AG10803 (cell line): ENCODE measurements at regions not wholly inside any gene's neighbourhood (a gene's known extent, or its start where the extent isn't known, plus 50 kb on each side); places are given as distances from the start of the nearest gene placed in this dataset.

Experiments used
- DNase-seq: peaks from one replicate; pipeline ENCODE4 v3.0.0; 2010; ENCODE audit warnings: low read depth
- H3K4me3 ChIP-seq: 2 replicates; pipeline ENCODE4 v1.5.1; 2011; ENCODE audit warnings: mild to moderate bottlenecking, low read length, control low read depth
- CTCF ChIP-seq: conservative IDR thresholded peaks from 2 replicates; pipeline ENCODE4 v1.5.1; 2011; ENCODE audit warnings: mild to moderate bottlenecking, low read length, control low read depth, inconsistent platforms

- DNase-seq = peak; percentile 48
- peak; percentile 63 for TF ChIP-seq CTCF
- no peak overlapping the region for H3K4me3 ChIP-seq
Measured at GRCh38 chr2:14831458-14831857, 198.9 kb downstream of the LRATD1 start.

- no peak overlapping the region for H3K4me3 ChIP-seq
- no peak for DNase-seq
- TF ChIP-seq CTCF = no peak
Measured at GRCh38 chr2:14843507-14844204, 211.1 kb downstream of the LRATD1 start.

- TF ChIP-seq CTCF = no peak
- DNase-seq = no peak
Measured at GRCh38 chr2:14855751-14856150, 223.2 kb downstream of the LRATD1 start.

GRCh38 chr2:14861181-14861580 lies 228.7 kb downstream of the LRATD1 start:
- no peak for DNase-seq
- TF ChIP-seq CTCF = no peak

More at GRCh38 chr2:14855751-14856150, 223.2 kb downstream of the LRATD1 start:
- no peak overlapping the region for H3K4me3 ChIP-seq

GRCh38 chr2:14866736-14867352 lies 234.3 kb downstream of the LRATD1 start:
- no peak for TF ChIP-seq CTCF
- no peak overlapping the region for H3K4me3 ChIP-seq
- no peak for DNase-seq

More at GRCh38 chr2:14861181-14861580, 228.7 kb downstream of the LRATD1 start:
- no peak overlapping the region for H3K4me3 ChIP-seq

GRCh38 chr2:14867853-14868252 lies 235.3 kb downstream of the LRATD1 start:
- H3K4me3 ChIP-seq = no peak overlapping the region
- DNase-seq = no peak
- TF ChIP-seq CTCF = no peak

GRCh38 chr2:14872779-14873325 lies 240.3 kb downstream of the LRATD1 start:
- no peak for TF ChIP-seq CTCF
- no peak for DNase-seq
- no peak overlapping the region for H3K4me3 ChIP-seq
